PC-9 (cell line): ENCODE measurements at regions not wholly inside any gene's neighbourhood (a gene's known extent, or its start where the extent isn't known, plus 50 kb on each side); places are given as distances from the start of the nearest gene placed in this dataset.

Experiments used
- CTCF ChIP-seq: fragments of 200-600 bp; sonication (generic); conservative IDR thresholded peaks from 2 replicates; pipeline ENCODE4 v1.6.1; 2017; ENCODE audit warnings: mixed run types, antibody characterized with exemption, mild to moderate bottlenecking, moderate library complexity
- EZH2 ChIP-seq: fragments of 200-600 bp; sonication (generic); IDR thresholded peaks from 2 replicates; pipeline ENCODE4 v1.8.0; 2017; ENCODE audit warnings: antibody characterized with exemption, low read depth

- TF ChIP-seq EZH2 (no peak), CTCF (no peak)
Observed at GRCh38 chr4:59831746-59832145, 1368.4 kb upstream of the ADGRL3 start.
